H9 (cell line): ENCODE measurements at regions not wholly inside any gene's neighbourhood (a gene's known extent, or its start where the extent isn't known, plus 50 kb on each side); places are given as distances from the start of the nearest gene placed in this dataset.

Experiments
- DNase-seq: peaks from one replicate; pipeline ENCODE4 v3.0.0-alpha.2; 2017
- H2AFZ ChIP-seq: one replicate; pipeline ENCODE4 v1.6.1; 2013; ENCODE audit warnings: mild to moderate bottlenecking, low read length, control low read depth, moderate library complexity
- H2AK5ac ChIP-seq: 2 replicates; pipeline ENCODE4 v1.6.1; 2013; ENCODE audit warnings: low read length, control low read depth, mixed read lengths; ENCODE audit not compliant: insufficient read length
- H2BK120ac ChIP-seq: one replicate; pipeline ENCODE4 v1.6.1; 2013; ENCODE audit warnings: low read depth, mild to moderate bottlenecking, low read length, control low read depth, inconsistent platforms; ENCODE audit not compliant: poor library complexity, severe bottlenecking
- H2BK12ac ChIP-seq: 2 replicates; pipeline ENCODE4 v1.6.1; 2013; ENCODE audit warnings: low read length, control low read depth, mixed read lengths, low read depth; ENCODE audit not compliant: insufficient read length
- H2BK15ac ChIP-seq: 2 replicates; pipeline ENCODE4 v1.6.1; 2013; ENCODE audit warnings: low read depth, low read length, control low read depth
- H2BK20ac ChIP-seq: one replicate; pipeline ENCODE4 v1.6.1; 2013; ENCODE audit warnings: low read depth, mild to moderate bottlenecking, low read length, control low read depth, inconsistent platforms; ENCODE audit not compliant: poor library complexity, severe bottlenecking
- H2BK5ac ChIP-seq: 2 replicates; pipeline ENCODE4 v1.6.1; 2013; ENCODE audit warnings: low read length, control low read depth, mixed read lengths; ENCODE audit not compliant: insufficient read length
- H3K14ac ChIP-seq: 2 replicates; pipeline ENCODE4 v1.6.1; 2013; ENCODE audit warnings: low read length, control low read depth; ENCODE audit not compliant: insufficient read depth
- H3K18ac ChIP-seq: 2 replicates; pipeline ENCODE4 v1.6.1; 2013; ENCODE audit warnings: low read depth, mild to moderate bottlenecking, mixed read lengths, low read length, control low read depth; ENCODE audit not compliant: insufficient read length
- H3K23ac ChIP-seq: 2 replicates; pipeline ENCODE4 v1.6.1; 2013; ENCODE audit warnings: low read length, control low read depth, mixed read lengths, low read depth; ENCODE audit not compliant: insufficient read length
- H3K23me2 ChIP-seq: 2 replicates; pipeline ENCODE4 v1.6.1; 2013; ENCODE audit warnings: low read depth, mild to moderate bottlenecking, mixed read lengths, low read length, control low read depth; ENCODE audit not compliant: insufficient read length, poor library complexity, severe bottlenecking
- H3K27ac ChIP-seq: 2 replicates; pipeline ENCODE4 v1.5.1; 2013; ENCODE audit warnings: low read length, control low read depth, mixed read lengths, low read depth; ENCODE audit not compliant: insufficient read length
- H3K27me3 ChIP-seq: 2 replicates; pipeline ENCODE4 v1.6.1; 2013; ENCODE audit warnings: low read length, control low read depth, inconsistent platforms; ENCODE audit not compliant: insufficient read depth
- H3K4ac ChIP-seq: 2 replicates; pipeline ENCODE4 v1.6.1; 2013; ENCODE audit warnings: low read depth, mild to moderate bottlenecking, control low read depth, inconsistent platforms, low read length, moderate library complexity
- H3K4me1 ChIP-seq: 2 replicates; pipeline ENCODE4 v1.6.1; 2013; ENCODE audit warnings: low read length, control low read depth, inconsistent platforms; ENCODE audit not compliant: insufficient read depth
- H3K4me2 ChIP-seq: 2 replicates; pipeline ENCODE4 v1.6.1; 2013; ENCODE audit warnings: low read length, control low read depth, mixed read lengths; ENCODE audit not compliant: insufficient read length, insufficient read depth
- H3K56ac ChIP-seq: 2 replicates; pipeline ENCODE4 v1.6.1; 2013; ENCODE audit warnings: low read depth, mild to moderate bottlenecking, mixed read lengths, low read length, control low read depth; ENCODE audit not compliant: insufficient read length
- H3K79me1 ChIP-seq: 2 replicates; pipeline ENCODE4 v1.6.1; 2013; ENCODE audit warnings: low read depth, mild to moderate bottlenecking, moderate library complexity, low read length, control low read depth, inconsistent platforms; ENCODE audit not compliant: insufficient read depth, poor library complexity, severe bottlenecking
- H3K79me2 ChIP-seq: 2 replicates; pipeline ENCODE4 v1.6.1; 2013; ENCODE audit warnings: low read length, control low read depth, inconsistent platforms; ENCODE audit not compliant: insufficient read depth
- H3K9ac ChIP-seq: 2 replicates; pipeline ENCODE4 v1.6.1; 2013; ENCODE audit warnings: low read length, control low read depth, mixed read lengths; ENCODE audit not compliant: insufficient read length; ENCODE audit errors: extremely low read depth
- H3K9me3 ChIP-seq: one replicate; pipeline ENCODE4 v1.6.1; 2013; ENCODE audit warnings: low read depth, low read length, inconsistent platforms; ENCODE audit not compliant: control insufficient read depth
- H3T11ph ChIP-seq: one replicate; pipeline ENCODE4 v1.6.1; 2013; ENCODE audit warnings: mild to moderate bottlenecking, low read length, control low read depth, inconsistent platforms
- H4K20me1 ChIP-seq: one replicate; pipeline ENCODE4 v1.6.1; 2013; ENCODE audit not compliant: control insufficient read depth, insufficient read length, insufficient read depth
- H4K5ac ChIP-seq: 2 replicates; pipeline ENCODE4 v1.6.1; 2013; ENCODE audit warnings: low read depth, mild to moderate bottlenecking, mixed read lengths, low read length, control low read depth; ENCODE audit not compliant: insufficient read length
- H4K8ac ChIP-seq: replicated peaks from 2 replicates; pipeline ENCODE4 v1.6.1; 2013; ENCODE audit warnings: low read length, control low read depth, mixed read lengths, low read depth; ENCODE audit not compliant: insufficient read length
- H4K91ac ChIP-seq: 2 replicates; pipeline ENCODE4 v1.6.1; 2013; ENCODE audit warnings: low read depth, mild to moderate bottlenecking, moderate library complexity, mixed read lengths, low read length, control low read depth; ENCODE audit not compliant: insufficient read length
- H3K27ac Mint-ChIP-seq, 3 experiments: 2 replicates in 2 of 3; 3 replicates in 1 of 3; pipeline ENCODE4 v1.8.0; 2020 to 2021; ENCODE audit warnings: mixed read lengths in 3 of 3, mild to moderate bottlenecking in 1 of 3, moderate library complexity in 1 of 3
- H3K27me3 Mint-ChIP-seq: 2 replicates; pipeline ENCODE4 v1.8.0; 2021; ENCODE audit warnings: low read depth, mild to moderate bottlenecking, moderate library complexity, mixed read lengths
- H3K36me3 Mint-ChIP-seq, 3 experiments: 2 replicates in 2 of 3; 3 replicates in 1 of 3; pipeline ENCODE4 v1.8.0; 2020 to 2021; ENCODE audit warnings: low read depth in 3 of 3, mixed read lengths in 3 of 3; ENCODE audit not compliant: insufficient read depth in 1 of 3
- H3K4me1 Mint-ChIP-seq, 2 experiments: 2 replicates each; pipeline ENCODE4 v1.8.0; 2020; ENCODE audit warnings: mixed read lengths in 2 of 2
- H3K4me3 Mint-ChIP-seq, 2 experiments: 2 replicates in 1 of 2; 3 replicates in 1 of 2; pipeline ENCODE4 v1.8.0; 2020 to 2021; ENCODE audit warnings: mild to moderate bottlenecking in 2 of 2, mixed read lengths in 2 of 2, moderate library complexity in 1 of 2
- H3K9me3 Mint-ChIP-seq, 2 experiments: 2 replicates in 1 of 2; 3 replicates in 1 of 2; pipeline ENCODE4 v1.8.0; 2020; ENCODE audit warnings: mild to moderate bottlenecking in 2 of 2, mixed read lengths in 2 of 2, moderate library complexity in 1 of 2
- WGBS: extraction: QIAGEN DNeasy Blood & Tissue Kit; methylation state at CpG from one replicate; pipeline ENCODE4 v1.1.7; 2013; ENCODE audit warnings: missing lambda C conversion rate, low lambda C conversion rate, mixed read lengths; ENCODE audit not compliant: insufficient read length; ENCODE audit errors: extremely low coverage; 5-methylcytosine and 5-hydroxymethylcytosine counted together
- TF ChIP-seq, protein P1 (sequence below): fragments of 200-600 bp; sonication (generic); conservative IDR thresholded peaks from 3 replicates; pipeline ENCODE4 v1.8.0; 2021; ENCODE audit warnings: antibody characterized with exemption, mild to moderate bottlenecking

DNA sequence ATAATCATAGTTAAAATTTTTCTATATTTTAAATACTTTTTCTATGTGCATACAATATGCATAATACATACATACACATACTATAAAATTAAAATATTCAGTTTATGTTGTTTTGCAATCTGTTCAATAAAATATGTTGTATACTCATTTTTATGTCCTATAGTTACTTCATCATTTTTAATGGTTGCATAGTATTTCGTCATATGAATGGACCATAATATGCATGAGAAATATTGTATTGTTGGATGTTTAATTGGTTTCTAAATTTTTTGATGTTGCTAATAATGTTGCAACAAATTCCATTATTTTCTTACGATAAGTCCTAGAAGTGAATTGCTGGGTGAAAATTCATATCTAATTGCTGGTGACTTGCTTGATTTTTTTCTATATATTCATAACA lies 211.5 kb upstream of the GCFC2 start:
- Histone ChIP-seq H4K8ac (no peak overlapping the region), H3K27me3 (no peaks in the 10 kb centered on the region), H3K23me2 (no peaks in the 10 kb centered on the region), H4K20me1 (no peaks in the 10 kb centered on the region), H3K9me3 (no peaks in the 10 kb centered on the region), H3K56ac (no peak overlapping the region), H3K23ac (no peak overlapping the region), H3K14ac (no peak overlapping the region), H3K27ac (no peak overlapping the region), H2BK12ac (no peak overlapping the region), H4K5ac (no peak overlapping the region), H2BK120ac (no peak overlapping the region), H3K4me2 (no peak overlapping the region), H2BK15ac (no peak overlapping the region), H3K4me1 (no peaks in the 10 kb centered on the region), H3K9ac (no peak overlapping the region), H3K18ac (no peak overlapping the region), H2BK20ac (no peak overlapping the region), H2AK5ac (no peak overlapping the region), H3K79me2 (no peaks in the 10 kb centered on the region), H3T11ph (no peak overlapping the region), H3K79me1 (no peaks in the 10 kb centered on the region), H3K4ac (no peak overlapping the region), H2BK5ac (no peak overlapping the region), H4K91ac (no peak overlapping the region), H2AFZ (no peak overlapping the region)
- Mint-ChIP-seq H3K9me3 (no peaks in the 10 kb centered on the region), H3K27ac (no peak overlapping the region), H3K4me3 (no peak overlapping the region), H3K27me3 (no peaks in the 10 kb centered on the region), H3K36me3 (no peaks in the 10 kb centered on the region), H3K4me1 (peaks cover 17 to 21% of the 10 kb centered on the region in 2 experiments)
- no CpG with 5 or more reads among the region's 2 CpGs for WGBS
- TF ChIP-seq, protein P1, sequence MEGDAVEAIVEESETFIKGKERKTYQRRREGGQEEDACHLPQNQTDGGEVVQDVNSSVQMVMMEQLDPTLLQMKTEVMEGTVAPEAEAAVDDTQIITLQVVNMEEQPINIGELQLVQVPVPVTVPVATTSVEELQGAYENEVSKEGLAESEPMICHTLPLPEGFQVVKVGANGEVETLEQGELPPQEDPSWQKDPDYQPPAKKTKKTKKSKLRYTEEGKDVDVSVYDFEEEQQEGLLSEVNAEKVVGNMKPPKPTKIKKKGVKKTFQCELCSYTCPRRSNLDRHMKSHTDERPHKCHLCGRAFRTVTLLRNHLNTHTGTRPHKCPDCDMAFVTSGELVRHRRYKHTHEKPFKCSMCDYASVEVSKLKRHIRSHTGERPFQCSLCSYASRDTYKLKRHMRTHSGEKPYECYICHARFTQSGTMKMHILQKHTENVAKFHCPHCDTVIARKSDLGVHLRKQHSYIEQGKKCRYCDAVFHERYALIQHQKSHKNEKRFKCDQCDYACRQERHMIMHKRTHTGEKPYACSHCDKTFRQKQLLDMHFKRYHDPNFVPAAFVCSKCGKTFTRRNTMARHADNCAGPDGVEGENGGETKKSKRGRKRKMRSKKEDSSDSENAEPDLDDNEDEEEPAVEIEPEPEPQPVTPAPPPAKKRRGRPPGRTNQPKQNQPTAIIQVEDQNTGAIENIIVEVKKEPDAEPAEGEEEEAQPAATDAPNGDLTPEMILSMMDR, result no peak
- no peak for DNase-seq
